ENCODE measurements at regions not wholly inside any gene's neighbourhood (a gene's known extent, or its start where the extent isn't known, plus 50 kb on each side); places are given as distances from the start of the nearest gene placed in this dataset.

DNA sequence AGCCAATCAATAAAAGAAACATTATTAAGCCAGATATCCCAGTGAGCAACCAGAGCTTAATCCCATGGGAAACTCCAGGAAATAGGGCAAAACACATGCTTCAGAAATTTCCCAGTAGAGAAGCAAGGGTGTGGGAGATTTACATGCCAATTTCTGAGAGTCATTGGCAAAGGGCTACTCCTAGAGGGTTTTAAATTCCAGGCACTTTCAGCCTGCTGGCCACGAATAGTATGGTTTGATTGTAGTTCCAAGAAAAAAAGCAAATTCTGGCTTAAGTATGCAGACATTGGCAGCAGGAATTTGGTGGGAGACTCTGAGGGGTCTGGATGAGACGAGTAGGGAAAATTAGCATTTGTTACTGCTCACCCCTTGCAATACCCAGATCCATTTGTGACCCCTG, 402.1 kb upstream of the SUCLG2 start:
- Histone ChIP-seq H3K4me3 (no peak overlapping the region), H3K27me3 (no peaks in the 10 kb centered on the region), H3K27ac (no peak overlapping the region), H3K4me1 (no peaks in the 10 kb centered on the region), H3K9me3 (no peaks in the 10 kb centered on the region), H3K36me3 (no peaks in the 10 kb centered on the region)
- TF ChIP-seq POLR2AphosphoS5 (IDR thresholded peaks at IDR 0.05), result no peak
- TF ChIP-seq EP300 (IDR thresholded peaks at IDR 0.05), result no peak
- no peak for TF ChIP-seq POLR2A (IDR thresholded peaks at IDR 0.05)
- TF ChIP-seq, protein P1, sequence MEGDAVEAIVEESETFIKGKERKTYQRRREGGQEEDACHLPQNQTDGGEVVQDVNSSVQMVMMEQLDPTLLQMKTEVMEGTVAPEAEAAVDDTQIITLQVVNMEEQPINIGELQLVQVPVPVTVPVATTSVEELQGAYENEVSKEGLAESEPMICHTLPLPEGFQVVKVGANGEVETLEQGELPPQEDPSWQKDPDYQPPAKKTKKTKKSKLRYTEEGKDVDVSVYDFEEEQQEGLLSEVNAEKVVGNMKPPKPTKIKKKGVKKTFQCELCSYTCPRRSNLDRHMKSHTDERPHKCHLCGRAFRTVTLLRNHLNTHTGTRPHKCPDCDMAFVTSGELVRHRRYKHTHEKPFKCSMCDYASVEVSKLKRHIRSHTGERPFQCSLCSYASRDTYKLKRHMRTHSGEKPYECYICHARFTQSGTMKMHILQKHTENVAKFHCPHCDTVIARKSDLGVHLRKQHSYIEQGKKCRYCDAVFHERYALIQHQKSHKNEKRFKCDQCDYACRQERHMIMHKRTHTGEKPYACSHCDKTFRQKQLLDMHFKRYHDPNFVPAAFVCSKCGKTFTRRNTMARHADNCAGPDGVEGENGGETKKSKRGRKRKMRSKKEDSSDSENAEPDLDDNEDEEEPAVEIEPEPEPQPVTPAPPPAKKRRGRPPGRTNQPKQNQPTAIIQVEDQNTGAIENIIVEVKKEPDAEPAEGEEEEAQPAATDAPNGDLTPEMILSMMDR (IDR thresholded peaks at IDR 0.05), result no peak
- WGBS, 5 donors, result 50 to 67% (median 56%) methylated on average over 2 of the region's 2 CpGs
- DNase-seq, result no peak
- intact Hi-C loops (cut with DNase I; ENCODE audit: low total_unique reads), result no loop called here

DNA sequence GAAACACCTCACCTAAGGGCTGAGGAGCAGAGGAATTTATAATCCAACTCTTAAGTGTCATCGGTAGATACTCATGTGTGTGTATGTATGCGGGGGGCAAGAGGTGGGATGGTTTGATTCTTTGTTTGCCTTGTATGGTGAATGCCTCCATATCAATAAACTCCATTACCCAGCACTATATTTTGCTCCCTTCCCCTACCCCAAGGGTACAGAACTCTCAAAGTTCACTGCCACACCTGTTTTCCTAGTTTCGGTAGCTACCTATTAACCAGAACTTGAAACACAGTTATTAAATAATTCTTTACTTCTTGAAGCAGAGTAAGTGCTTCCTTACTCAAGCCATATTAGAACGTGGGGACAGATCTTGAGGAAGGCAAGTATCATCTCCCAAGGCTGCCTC, 400.8 kb upstream of the SUCLG2 start:
- H3K4me3 ChIP-seq, result no peak overlapping the region
- 63 to 73% (median 69%) methylated on average over 4 of the region's 4 CpGs for WGBS, 5 donors
- TF ChIP-seq, protein P1 (IDR thresholded peaks at IDR 0.05), result no peak
- TF ChIP-seq POLR2AphosphoS5 (IDR thresholded peaks at IDR 0.05) (no peak), EP300 (IDR thresholded peaks at IDR 0.05) (no peak), POLR2A (IDR thresholded peaks at IDR 0.05) (no peak)
- H3K36me3 ChIP-seq, result no peaks in the 10 kb centered on the region
- no peak for DNase-seq
- no peaks in the 10 kb centered on the region for H3K27me3 ChIP-seq
- no peaks in the 10 kb centered on the region for H3K4me1 ChIP-seq
- H3K27ac ChIP-seq, result no peak overlapping the region
- no peaks in the 10 kb centered on the region for H3K9me3 ChIP-seq
- intact Hi-C loops (cut with DNase I; ENCODE audit: low total_unique reads), result no loop called here

DNA sequence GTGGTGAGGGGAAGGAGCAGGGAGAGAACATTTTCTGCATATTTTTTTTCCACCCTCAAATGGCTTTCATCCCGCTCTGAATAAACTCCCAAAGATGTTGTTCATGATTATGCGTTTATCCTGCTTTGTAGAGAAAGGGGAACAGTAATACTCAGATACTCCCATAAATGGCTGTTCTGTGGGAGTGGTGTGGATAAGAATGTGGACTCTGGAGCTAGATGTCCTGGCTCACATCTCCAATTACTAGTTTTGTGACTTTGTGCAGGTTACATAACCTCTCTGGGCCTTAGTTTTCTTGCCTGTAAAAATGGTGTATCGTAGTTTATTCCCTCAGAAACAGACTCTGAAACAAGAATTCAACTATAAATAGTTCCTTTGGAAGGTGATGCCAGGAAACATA, 395.4 kb upstream of the SUCLG2 start:
- 32 to 74% (median 52%) methylated on average over 3 of the region's 3 CpGs for WGBS, 5 donors
- DNase-seq, result no peak
- intact Hi-C loops (cut with DNase I; ENCODE audit: low total_unique reads), result no loop called here
- no peaks in the 10 kb centered on the region for H3K4me1 ChIP-seq
- no peak overlapping the region for H3K27ac ChIP-seq
- no peaks in the 10 kb centered on the region for H3K27me3 ChIP-seq
- no peaks in the 10 kb centered on the region for H3K9me3 ChIP-seq
- no peaks in the 10 kb centered on the region for H3K36me3 ChIP-seq
- H3K4me3 ChIP-seq, result no peak overlapping the region
- no peak for TF ChIP-seq EP300 (IDR thresholded peaks at IDR 0.05)
- TF ChIP-seq POLR2A (IDR thresholded peaks at IDR 0.05), result no peak
- TF ChIP-seq, protein P1 (IDR thresholded peaks at IDR 0.05), result no peak
- TF ChIP-seq POLR2AphosphoS5 (IDR thresholded peaks at IDR 0.05), result no peak

DNA sequence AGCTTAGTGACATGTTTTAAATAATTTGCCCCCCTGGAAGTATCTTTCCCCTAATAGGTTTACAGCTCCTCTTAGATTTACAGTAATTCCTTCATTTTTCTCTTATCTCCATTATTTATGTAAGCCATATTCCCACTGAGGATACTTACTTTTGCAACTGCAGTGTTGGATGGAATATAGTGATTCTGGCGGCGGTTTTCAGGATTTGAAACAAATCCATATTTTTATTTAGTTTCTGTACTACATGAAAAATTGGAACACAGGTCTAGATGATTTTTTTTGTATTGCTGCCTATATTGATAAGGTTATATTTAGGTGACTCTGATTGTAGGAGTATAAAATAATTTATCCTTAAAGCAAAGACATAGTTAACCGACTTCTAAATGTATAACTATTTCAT, 391.6 kb upstream of the SUCLG2 start:
- WGBS, 5 donors, result 64 to 88% (median 86%) methylated on average over 3 of the region's 3 CpGs
- no peaks in the 10 kb centered on the region for H3K36me3 ChIP-seq
- DNase-seq, result peak in 1 of 2 donors; percentile 29

More for the DNA sequence above, 391.6 kb upstream of the SUCLG2 start:
- H3K27me3 ChIP-seq, result no peaks in the 10 kb centered on the region
- no peaks in the 10 kb centered on the region for H3K4me1 ChIP-seq
- H3K27ac ChIP-seq, result no peak overlapping the region
- H3K4me3 ChIP-seq, result no peak overlapping the region
- no peaks in the 10 kb centered on the region for H3K9me3 ChIP-seq
- TF ChIP-seq, protein P1 (IDR thresholded peaks at IDR 0.05), result no peak
- no peak for TF ChIP-seq POLR2A (IDR thresholded peaks at IDR 0.05)
- TF ChIP-seq POLR2AphosphoS5 (IDR thresholded peaks at IDR 0.05), result no peak
- no peak for TF ChIP-seq EP300 (IDR thresholded peaks at IDR 0.05)
- intact Hi-C loops (cut with DNase I; ENCODE audit: low total_unique reads), result no loop called here
